ENCODE measurements at regions not wholly inside any gene's neighbourhood (a gene's known extent, or its start where the extent isn't known, plus 50 kb on each side); places are given as distances from the start of the nearest gene placed in this dataset.

DNA sequence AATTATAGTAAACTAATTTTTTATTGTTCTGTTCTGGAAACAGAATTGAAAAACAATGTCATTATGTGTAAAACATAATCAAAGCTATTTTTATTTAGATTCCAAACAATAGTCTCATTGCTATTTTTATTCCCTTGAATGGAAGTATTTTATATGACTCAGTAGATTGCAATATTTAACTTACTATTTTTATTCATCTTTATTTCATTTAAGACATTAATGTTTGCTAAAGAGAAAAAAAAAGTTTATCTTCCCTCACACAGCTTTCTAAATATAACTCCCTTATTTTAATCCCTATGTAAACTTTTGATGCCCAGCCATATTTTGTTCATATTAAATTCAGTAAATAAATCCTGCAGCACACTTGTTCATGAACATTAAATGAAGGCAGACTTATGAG, 622.4 kb downstream of the SLC6A15 start:
- intact Hi-C loops (cut with micrococcal nuclease) = no loop called here
- Histone ChIP-seq H3K27ac (replicated peaks) (no peak overlapping the region), H3K9me3 (replicated peaks) (no peaks in the 10 kb centered on the region), H3K36me3 (no peaks in the 10 kb centered on the region), H3K4me3 (no peak overlapping the region), H3K4me1 (no peaks in the 10 kb centered on the region), H3K27me3 (ENCODE audit: low read depth) (no peaks in the 10 kb centered on the region)
- no peak for DNase-seq
- TF ChIP-seq CTCF (IDR thresholded peaks at IDR 0.05; ENCODE audit: borderline replicate concordance) = no peak

DNA sequence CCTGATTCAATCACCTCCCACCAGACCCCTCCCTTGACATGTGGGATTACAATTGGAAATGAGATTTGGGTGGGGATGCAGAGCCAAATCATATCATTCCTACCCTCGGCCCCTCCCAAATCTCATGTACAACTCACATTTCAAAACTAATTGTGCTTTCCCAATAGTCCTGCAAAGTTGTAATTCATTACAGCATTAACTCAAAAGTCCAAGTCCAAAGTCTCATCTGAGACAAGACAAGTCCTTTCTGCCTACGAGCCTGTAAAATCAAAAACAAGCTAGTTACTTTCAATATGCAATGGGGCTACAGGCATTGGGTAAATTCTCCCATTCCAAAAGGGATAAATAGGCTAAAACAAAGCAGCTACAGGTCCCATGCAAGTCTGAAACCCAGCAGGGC, 634.6 kb downstream of the SLC6A15 start:
- no peak for TF ChIP-seq CTCF (IDR thresholded peaks at IDR 0.05; ENCODE audit: borderline replicate concordance)
- Histone ChIP-seq H3K27me3 (ENCODE audit: low read depth) (no peaks in the 10 kb centered on the region), H3K4me1 (no peaks in the 10 kb centered on the region), H3K9me3 (replicated peaks) (peaks cover 13% of the 10 kb centered on the region), H3K27ac (replicated peaks) (no peak overlapping the region), H3K36me3 (no peaks in the 10 kb centered on the region), H3K4me3 (no peak overlapping the region)
- intact Hi-C loops (cut with micrococcal nuclease) = no loop called here
- DNase-seq = no peak

- no peaks in the 10 kb centered on the region for H3K27me3 ChIP-seq (ENCODE audit: low read depth)
- intact Hi-C loops (cut with micrococcal nuclease) = no loop called here
Observed at GRCh38 chr12:84276215-84276614, 636.4 kb downstream of the SLC6A15 start.

DNA sequence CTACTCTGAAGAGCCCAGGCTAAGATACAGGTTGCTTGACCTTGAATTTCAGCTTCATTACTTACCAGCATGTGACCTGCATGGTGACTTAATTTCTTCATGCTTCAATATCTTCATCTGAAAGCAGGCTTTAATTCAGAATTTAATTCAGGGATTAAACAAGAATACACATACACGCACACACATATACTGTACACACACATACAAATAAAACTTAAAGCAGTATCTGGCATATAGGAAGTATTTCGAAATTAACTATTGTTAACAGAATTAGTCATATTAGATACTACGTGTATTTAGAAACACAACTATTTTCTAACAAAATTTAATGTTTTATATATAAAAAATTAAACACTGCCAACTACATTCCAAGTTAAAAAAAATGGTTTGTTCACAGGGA, 640.3 kb downstream of the SLC6A15 start:
- H3K9me3 ChIP-seq (replicated peaks) = no peaks in the 10 kb centered on the region
- intact Hi-C loops (cut with micrococcal nuclease) = no loop called here
- H3K4me3 ChIP-seq = no peak overlapping the region
- H3K36me3 ChIP-seq = no peaks in the 10 kb centered on the region
- TF ChIP-seq CTCF (IDR thresholded peaks at IDR 0.05; ENCODE audit: borderline replicate concordance) = no peak
- no peak overlapping the region for H3K27ac ChIP-seq (replicated peaks)
- no peaks in the 10 kb centered on the region for H3K4me1 ChIP-seq
- H3K27me3 ChIP-seq (ENCODE audit: low read depth) = no peaks in the 10 kb centered on the region
- DNase-seq = no peak

More at GRCh38 chr12:84276215-84276614, 636.4 kb downstream of the SLC6A15 start:
- Histone ChIP-seq H3K4me1 (no peaks in the 10 kb centered on the region), H3K9me3 (replicated peaks) (peaks cover 13% of the 10 kb centered on the region), H3K27ac (replicated peaks) (no peak overlapping the region), H3K4me3 (no peak overlapping the region), H3K36me3 (no peaks in the 10 kb centered on the region)
- DNase-seq = no peak
- TF ChIP-seq CTCF (IDR thresholded peaks at IDR 0.05; ENCODE audit: borderline replicate concordance) = no peak

DNA sequence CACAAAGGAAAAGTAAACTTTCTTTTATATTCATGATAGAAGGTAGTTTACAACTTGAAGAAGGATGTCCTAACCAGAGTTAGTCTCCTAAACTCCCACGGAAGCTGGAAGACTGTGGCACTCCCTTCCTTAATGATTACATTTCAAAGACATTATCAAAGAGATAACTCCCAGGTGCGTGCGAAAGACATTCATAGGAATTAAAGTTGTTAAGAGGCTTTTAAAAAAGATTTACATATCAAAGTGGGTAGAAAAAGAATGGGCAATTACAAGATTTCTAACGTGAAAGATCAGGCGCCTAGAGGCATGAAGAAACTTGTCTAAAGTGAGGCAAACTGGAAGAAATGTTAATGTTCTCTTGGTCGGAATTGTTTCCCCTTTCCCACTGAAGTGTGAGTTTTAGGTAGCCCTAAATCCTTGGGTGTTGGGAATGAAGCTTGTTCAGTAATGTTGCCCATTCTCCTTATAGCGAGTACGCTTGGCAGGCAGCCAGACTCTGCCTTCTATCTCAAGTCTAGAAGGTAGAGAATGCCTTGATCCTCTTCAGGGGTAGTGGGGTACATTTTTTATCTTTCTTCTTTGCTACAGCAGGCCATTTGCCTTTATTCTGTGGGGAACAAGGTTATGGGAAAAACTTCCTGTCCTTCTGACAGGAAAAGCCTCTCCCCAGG, 642.0 kb downstream of the SLC6A15 start:
- Histone ChIP-seq H3K4me3 (no peak overlapping the region), H3K9me3 (replicated peaks) (no peaks in the 10 kb centered on the region), H3K4me1 (no peaks in the 10 kb centered on the region), H3K36me3 (no peaks in the 10 kb centered on the region), H3K27ac (replicated peaks) (no peak overlapping the region), H3K27me3 (ENCODE audit: low read depth) (no peaks in the 10 kb centered on the region)
- intact Hi-C loops (cut with micrococcal nuclease) = no loop called here
- no peak for DNase-seq
- no peak for TF ChIP-seq CTCF (IDR thresholded peaks at IDR 0.05; ENCODE audit: borderline replicate concordance)
